Astrocyte (in vitro differentiated cells and primary cell): ENCODE measurements at regions not wholly inside any gene's neighbourhood (a gene's known extent, or its start where the extent isn't known, plus 50 kb on each side); places are given as distances from the start of the nearest gene placed in this dataset.

Experiments used
- CTCF ChIP-seq: IDR thresholded peaks from 2 replicates; pipeline ENCODE4 v1.5.1; 2011; ENCODE audit warnings: low read depth, mild to moderate bottlenecking, inconsistent platforms, low read length, moderate library complexity; ENCODE audit not compliant: insufficient read depth
- EZH2 ChIP-seq: IDR thresholded peaks from 2 replicates; pipeline ENCODE4 v1.6.1; 2012; ENCODE audit warnings: mild to moderate bottlenecking, low read length, inconsistent platforms; ENCODE audit not compliant: insufficient read depth

- TF ChIP-seq CTCF (no peak), EZH2 (no peak)
These were observed 115.7 kb upstream of the GDF10 start for GRCh38 chr10:47184273-47184672.
